ENCODE measurements at regions not wholly inside any gene's neighbourhood (a gene's known extent, or its start where the extent isn't known, plus 50 kb on each side); places are given as distances from the start of the nearest gene placed in this dataset.
"Not testable (repeated sequence)": the region's sequence is repeated elsewhere in the genome, so short reads cannot be mapped to it uniquely, and the experiment has no call there.

DNA sequence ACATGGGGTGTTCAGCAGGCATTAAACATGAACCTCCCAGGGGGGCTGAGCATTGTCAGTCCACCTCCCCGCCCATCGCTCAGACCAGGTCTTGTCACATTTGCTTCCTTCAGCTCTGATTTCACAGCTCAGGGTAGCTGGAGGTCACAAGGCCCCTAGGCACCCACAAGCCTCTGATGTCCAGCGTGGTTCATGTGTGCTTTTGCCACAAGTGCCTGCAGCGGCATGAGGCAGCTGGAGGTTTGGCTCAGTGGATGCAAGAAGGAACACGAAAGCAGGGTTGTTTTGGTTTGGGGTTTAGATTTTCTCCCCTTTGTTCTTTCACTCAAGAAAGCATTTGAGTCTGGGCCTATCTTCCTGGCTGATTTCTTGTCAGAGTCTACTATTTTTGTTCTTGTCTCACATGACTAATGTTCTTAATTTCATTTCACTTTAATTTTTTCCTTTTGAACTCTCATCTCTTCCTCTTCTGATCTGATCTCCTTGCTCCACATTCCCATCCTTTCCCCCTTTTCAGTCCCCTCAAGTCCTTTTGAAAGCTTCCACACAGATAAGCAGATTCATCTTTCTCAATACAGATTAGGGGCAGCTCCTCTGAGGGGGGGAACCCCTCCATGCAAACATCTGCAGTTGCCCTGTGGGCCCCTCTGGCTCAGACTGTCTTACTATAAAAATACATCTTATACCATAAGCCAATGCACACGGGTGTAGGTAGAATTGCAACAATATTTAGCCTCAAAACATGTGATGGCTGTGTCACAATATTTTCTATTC, 68.1 kb upstream of the CEP85L start:
- DNase-seq (ENCODE audit: low read depth): no peak

- no peak for DNase-seq (ENCODE audit: low read depth)
Observed at GRCh38 chr6:118718903-118719302, 67.5 kb upstream of the CEP85L start.

DNA sequence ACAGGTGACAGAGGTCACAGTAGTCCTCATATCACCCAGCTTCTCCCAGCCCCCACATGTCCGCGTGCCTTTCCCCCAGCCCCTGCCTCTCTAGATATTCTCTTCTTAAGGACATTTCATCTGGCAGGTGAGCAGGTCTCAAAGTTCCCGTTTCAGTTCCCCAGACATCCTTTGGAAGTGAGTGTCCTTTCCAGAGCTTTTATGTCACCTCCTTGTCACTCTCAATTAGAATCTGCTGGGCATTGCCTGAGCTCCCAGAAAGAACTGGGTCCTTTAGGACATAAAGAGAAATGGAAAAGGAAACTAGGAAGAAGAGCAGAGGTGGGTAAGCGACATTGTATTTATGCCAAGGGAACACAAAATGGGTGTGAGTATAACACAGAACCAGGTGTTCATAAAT, 66.9 kb upstream of the CEP85L start:
- DNase-seq (ENCODE audit: low read depth): no peak

- no peak for DNase-seq (ENCODE audit: low read depth)
Observed at GRCh38 chr6:118717106-118717505, 65.7 kb upstream of the CEP85L start.

DNA sequence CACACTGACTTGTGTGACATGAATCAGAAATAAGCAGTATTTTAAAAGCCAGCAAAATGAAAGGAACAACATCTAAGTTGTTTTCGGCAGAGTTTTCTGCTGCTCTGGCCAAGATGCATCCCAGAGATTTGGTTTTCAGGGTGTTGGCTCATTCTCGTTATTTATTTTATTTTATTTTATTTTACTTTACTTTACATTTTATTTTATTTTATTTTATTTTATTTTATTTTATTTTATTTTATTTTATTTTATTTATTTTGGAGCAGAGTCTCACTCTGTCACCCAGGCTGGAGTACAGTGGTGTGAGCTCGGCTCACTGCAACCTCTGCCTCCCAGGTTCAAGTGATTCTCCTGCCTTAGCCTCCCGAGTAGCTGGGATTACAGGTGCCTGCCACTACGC, 64.5 kb upstream of the CEP85L start:
- not testable (repeated sequence) for DNase-seq (ENCODE audit: low read depth)

DNA sequence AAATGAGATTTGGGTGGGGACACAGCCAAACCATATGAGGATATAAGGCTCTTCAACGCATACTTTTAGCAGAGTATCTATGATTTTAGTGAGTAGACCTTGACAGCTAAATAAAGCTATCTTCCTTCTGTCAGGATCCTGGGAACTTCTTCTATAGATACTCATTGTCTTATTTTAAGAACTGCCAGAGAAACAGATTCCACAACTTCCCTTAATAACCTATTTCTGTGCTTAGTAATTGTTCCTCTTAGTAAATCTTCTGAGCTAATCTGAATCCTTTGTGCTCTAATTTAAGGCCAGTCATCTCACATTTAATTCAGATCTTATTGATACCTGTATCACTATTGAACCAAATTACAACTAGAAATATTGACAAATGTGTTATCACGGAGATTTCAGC, 64.0 kb upstream of the CEP85L start:
- DNase-seq (ENCODE audit: low read depth): no peak

- DNase-seq (ENCODE audit: low read depth): no peak
Observed at GRCh38 chr6:118714756-118715155, 63.4 kb upstream of the CEP85L start.

- no peak for DNase-seq (ENCODE audit: low read depth)
Observed at GRCh38 chr6:118712969-118713368, 61.6 kb upstream of the CEP85L start.

- DNase-seq (ENCODE audit: low read depth): no peak
Observed at GRCh38 chr6:118710616-118711015, 59.2 kb upstream of the CEP85L start.

DNA sequence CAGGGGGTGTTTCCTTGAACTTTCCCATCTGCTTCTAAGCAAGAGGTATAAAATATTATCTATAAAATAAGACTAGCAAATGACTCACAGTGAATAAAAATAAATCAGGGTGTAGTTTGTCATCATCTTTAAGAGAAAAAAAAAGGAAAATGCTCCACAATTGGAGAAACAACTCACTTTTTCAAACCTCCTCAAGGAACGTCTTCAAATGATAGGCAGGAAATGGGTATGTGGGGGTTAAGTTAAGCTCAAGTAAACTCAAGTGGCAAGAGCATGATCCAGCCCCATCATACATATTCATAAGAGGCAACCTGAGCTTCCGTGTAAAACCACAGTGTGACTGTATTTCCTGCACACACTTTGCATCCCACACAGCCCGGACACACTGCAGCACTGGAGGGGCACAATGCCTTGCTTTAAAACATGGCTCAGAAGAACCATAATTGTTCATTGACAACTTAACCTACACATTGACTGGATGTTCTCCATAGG, 58.5 kb upstream of the CEP85L start:
- DNase-seq (ENCODE audit: low read depth): no peak

DNA sequence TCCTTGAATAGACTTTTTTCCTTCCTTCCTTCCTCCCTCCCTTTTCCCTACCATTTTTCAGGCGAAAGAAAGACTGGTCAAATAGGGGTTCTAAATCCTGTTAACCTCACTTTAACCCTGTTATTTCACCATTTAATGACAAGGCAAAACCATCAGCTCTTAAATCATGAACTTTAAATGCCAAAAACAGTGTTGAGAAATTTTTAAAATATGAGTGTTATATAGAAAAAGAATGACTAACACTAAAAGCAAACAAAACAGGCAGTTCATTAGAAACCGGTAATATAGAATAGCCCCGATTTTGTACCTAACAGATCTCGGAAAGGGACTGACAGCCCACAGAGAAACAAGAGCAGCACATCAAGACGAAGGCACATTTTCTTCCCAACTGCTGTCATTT, 57.4 kb upstream of the CEP85L start:
- DNase-seq (ENCODE audit: low read depth): no peak

DNA sequence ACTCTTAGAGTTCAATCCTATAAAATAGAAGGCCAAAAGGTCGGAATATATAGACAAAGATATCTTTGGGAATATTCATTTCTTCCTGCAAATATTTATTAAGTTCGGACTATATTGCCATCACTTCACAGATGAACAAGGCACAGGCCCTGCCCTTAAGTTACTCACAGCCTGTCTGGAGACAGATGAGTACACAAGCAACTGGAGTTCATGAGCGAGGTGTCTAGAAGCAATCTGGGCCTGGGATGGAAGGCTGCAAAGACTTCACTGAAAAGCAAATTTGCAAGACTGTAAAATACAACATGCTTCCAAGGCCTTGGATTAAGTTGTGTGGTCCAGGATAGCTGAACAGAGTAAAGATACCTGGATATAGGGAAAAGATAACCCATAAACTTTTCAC, 56.7 kb upstream of the CEP85L start:
- no peak for DNase-seq (ENCODE audit: low read depth)

GRCh38 chr6:118706702-118707101, 55.3 kb upstream of the CEP85L start:
- DNase-seq (ENCODE audit: low read depth): no peak

- DNase-seq (ENCODE audit: low read depth): no peak
Observed at GRCh38 chr6:118705544-118706491, 54.4 kb upstream of the CEP85L start.

- DNase-seq (ENCODE audit: low read depth): no peak
Observed at GRCh38 chr6:118704915-118705314, 53.5 kb upstream of the CEP85L start.

GRCh38 chr6:118701260-118701659, 49.9 kb upstream of the CEP85L start:
- DNase-seq (ENCODE audit: low read depth): not testable (repeated sequence)
